Fibroblast of lung (primary cell): ENCODE measurements at regions not wholly inside any gene's neighbourhood (a gene's known extent, or its start where the extent isn't known, plus 50 kb on each side); places are given as distances from the start of the nearest gene placed in this dataset.

Experiments
- DNase-seq, 2 donors: peaks; one replicate each; pipeline versions ENCODE4 v3.0.0 to v3.0.0-alpha.2; 2010; ENCODE audit warnings: low read depth in 2 of 2
- H2AFZ ChIP-seq: 2 replicates; pipeline ENCODE4 v1.5.1; 2012; ENCODE audit warnings: low read length, control low read depth, inconsistent platforms
- H3K27ac ChIP-seq: 2 replicates; pipeline ENCODE4 v1.5.1; 2011; ENCODE audit warnings: low read length, control low read depth; ENCODE audit not compliant: insufficient read depth
- H3K27me3 ChIP-seq: 2 replicates; pipeline ENCODE4 v1.5.1; 2011; ENCODE audit warnings: mild to moderate bottlenecking, low read length; ENCODE audit not compliant: control insufficient read depth, insufficient read depth
- H3K36me3 ChIP-seq: 2 replicates; pipeline ENCODE4 v1.5.1; 2011; ENCODE audit warnings: low read length; ENCODE audit not compliant: control insufficient read depth, insufficient read depth
- H3K4me1 ChIP-seq: 2 replicates; pipeline ENCODE4 v1.5.1; 2011; ENCODE audit warnings: low read length; ENCODE audit not compliant: control insufficient read depth, insufficient read depth; ENCODE audit errors: extremely low read depth
- H3K4me2 ChIP-seq: 2 replicates; pipeline ENCODE4 v1.5.1; 2011; ENCODE audit warnings: low read length, control low read depth; ENCODE audit not compliant: insufficient read depth; ENCODE audit errors: extremely low read depth
- H3K4me3 ChIP-seq, 4 experiments: fragments of 200-600 bp in 1 of 4; sonication (generic) in 1 of 4; replicated peaks in 1 of 4; 2 replicates each; pipeline ENCODE4 v1.5.1; 2011 to 2016; ENCODE audit warnings: low read length in 4 of 4, low read depth in 3 of 4, mild to moderate bottlenecking in 3 of 4, control low read depth in 2 of 4, inconsistent platforms in 1 of 4, mixed read lengths in 1 of 4; ENCODE audit not compliant: insufficient read depth in 1 of 4; ENCODE audit errors: control extremely low read depth in 1 of 4
- H3K79me2 ChIP-seq: 2 replicates; pipeline ENCODE4 v1.5.1; 2012; ENCODE audit warnings: mild to moderate bottlenecking, low read length, inconsistent platforms; ENCODE audit not compliant: control insufficient read depth, insufficient read depth
- H3K9ac ChIP-seq: 2 replicates; pipeline ENCODE4 v1.5.1; 2011; ENCODE audit warnings: mild to moderate bottlenecking, low read length, control low read depth; ENCODE audit not compliant: insufficient read depth
- H3K9me3 ChIP-seq: 2 replicates; pipeline ENCODE4 v1.5.1; 2012; ENCODE audit warnings: low read depth, low read length; ENCODE audit not compliant: control insufficient read depth, insufficient read depth
- H4K20me1 ChIP-seq: 2 replicates; pipeline ENCODE4 v1.5.1; 2011; ENCODE audit warnings: low read length; ENCODE audit not compliant: control insufficient read depth, insufficient read depth; ENCODE audit errors: extremely low read depth
- EZH2 ChIP-seq: IDR thresholded peaks from 2 replicates; pipeline ENCODE4 v1.5.1; 2012; ENCODE audit warnings: low read length, control low read depth, mild to moderate bottlenecking; ENCODE audit errors: missing control alignments
- TF ChIP-seq, protein P1 (sequence below), 2 donors: IDR thresholded peaks in 1 of 2; conservative IDR thresholded peaks in 1 of 2; 1 replicate in 1 of 2; 2 replicates in 1 of 2; pipeline ENCODE4 v1.5.1; 2011 to 2012; ENCODE audit warnings: low read length in 2 of 2, control low read depth in 1 of 2, inconsistent platforms in 1 of 2, low read depth in 1 of 2, mild to moderate bottlenecking in 1 of 2

DNA sequence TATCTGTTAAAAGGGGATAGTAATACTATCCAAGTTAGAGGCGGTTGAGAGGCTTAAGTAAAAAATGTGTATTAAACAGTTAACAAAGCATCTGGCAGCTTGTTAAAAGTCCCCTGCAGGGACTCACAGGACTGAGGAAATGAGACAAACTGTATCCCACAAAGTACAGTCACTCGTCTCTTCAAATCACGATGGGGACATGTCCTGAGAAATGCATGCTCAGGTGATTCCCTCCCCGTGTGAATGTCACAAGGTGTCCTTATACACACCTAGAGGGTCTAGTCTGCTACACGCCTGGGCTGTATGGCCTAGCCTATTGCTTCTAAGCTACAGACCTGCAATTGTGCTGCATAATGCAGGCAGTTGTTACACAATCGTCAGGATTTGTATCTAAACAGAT lies 237.0 kb downstream of the IRX2 start:
- Histone ChIP-seq H3K4me3 (no peak overlapping the region), H3K79me2 (no peaks in the 10 kb centered on the region), H3K9me3 (no peaks in the 10 kb centered on the region), H3K27ac (no peak overlapping the region), H4K20me1 (no peaks in the 10 kb centered on the region), H3K4me2 (no peak overlapping the region), H2AFZ (no peak overlapping the region), H3K27me3 (no peaks in the 10 kb centered on the region), H3K36me3 (no peaks in the 10 kb centered on the region), H3K9ac (no peak overlapping the region), H3K4me1 (no peaks in the 10 kb centered on the region)
- TF ChIP-seq, protein P1, sequence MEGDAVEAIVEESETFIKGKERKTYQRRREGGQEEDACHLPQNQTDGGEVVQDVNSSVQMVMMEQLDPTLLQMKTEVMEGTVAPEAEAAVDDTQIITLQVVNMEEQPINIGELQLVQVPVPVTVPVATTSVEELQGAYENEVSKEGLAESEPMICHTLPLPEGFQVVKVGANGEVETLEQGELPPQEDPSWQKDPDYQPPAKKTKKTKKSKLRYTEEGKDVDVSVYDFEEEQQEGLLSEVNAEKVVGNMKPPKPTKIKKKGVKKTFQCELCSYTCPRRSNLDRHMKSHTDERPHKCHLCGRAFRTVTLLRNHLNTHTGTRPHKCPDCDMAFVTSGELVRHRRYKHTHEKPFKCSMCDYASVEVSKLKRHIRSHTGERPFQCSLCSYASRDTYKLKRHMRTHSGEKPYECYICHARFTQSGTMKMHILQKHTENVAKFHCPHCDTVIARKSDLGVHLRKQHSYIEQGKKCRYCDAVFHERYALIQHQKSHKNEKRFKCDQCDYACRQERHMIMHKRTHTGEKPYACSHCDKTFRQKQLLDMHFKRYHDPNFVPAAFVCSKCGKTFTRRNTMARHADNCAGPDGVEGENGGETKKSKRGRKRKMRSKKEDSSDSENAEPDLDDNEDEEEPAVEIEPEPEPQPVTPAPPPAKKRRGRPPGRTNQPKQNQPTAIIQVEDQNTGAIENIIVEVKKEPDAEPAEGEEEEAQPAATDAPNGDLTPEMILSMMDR (conservative IDR thresholded peaks at IDR 0.05 in 1 of 2, IDR thresholded peaks at IDR 0.05 in 1 of 2; ENCODE audit: low read depth in 1 of 2, low read length in 2 of 2): no peak
- no peak for TF ChIP-seq EZH2
- no peak for DNase-seq

DNA sequence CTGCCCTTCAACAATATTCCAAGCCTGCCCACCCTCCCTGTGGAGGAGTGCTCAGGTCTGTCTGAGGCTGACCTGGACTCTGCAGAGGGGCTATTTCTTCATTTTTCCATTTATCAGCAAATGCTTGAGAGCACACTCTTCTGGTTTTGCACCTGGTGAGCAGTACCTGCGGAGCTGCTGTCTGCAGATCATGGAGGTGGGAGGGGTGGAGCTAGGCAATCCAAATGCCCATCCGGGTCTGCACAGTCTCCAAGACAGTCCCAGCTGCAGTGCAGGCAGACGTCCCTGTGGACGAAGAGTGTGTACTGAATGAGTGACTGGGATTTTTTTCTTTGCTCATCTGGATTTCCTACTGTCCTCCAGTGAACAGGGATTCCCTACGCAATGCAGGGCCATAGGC lies 239.8 kb downstream of the IRX2 start:
- Histone ChIP-seq H3K36me3 (no peaks in the 10 kb centered on the region), H3K4me2 (no peak overlapping the region), H3K4me1 (no peaks in the 10 kb centered on the region), H3K27me3 (no peaks in the 10 kb centered on the region), H3K9ac (no peak overlapping the region), H3K79me2 (no peaks in the 10 kb centered on the region), H2AFZ (no peak overlapping the region), H4K20me1 (no peaks in the 10 kb centered on the region), H3K27ac (no peak overlapping the region), H3K9me3 (no peaks in the 10 kb centered on the region), H3K4me3 (no peak overlapping the region)
- no peak for DNase-seq
- no peak for TF ChIP-seq EZH2
- TF ChIP-seq, protein P1 (conservative IDR thresholded peaks at IDR 0.05 in 1 of 2, IDR thresholded peaks at IDR 0.05 in 1 of 2; ENCODE audit: low read depth in 1 of 2, low read length in 2 of 2): no peak

DNA sequence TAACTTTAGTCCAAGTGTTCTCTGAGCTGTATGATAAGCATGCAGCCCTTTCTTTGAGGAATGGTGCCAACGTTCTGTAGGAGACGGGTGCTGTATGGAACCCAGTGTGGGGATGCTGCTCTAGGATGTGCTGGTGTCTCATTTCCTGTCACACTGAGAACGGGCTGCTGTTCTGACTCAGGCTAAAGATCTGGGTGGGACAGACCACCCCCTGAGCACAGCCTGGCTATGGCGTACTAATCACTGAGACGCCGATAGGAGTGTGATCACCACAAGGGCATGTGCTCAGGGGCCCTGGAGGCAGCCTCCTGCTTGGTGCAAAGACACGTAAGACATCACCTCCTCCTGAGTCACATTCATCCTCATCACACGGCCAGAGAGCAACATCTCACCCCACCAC lies 240.4 kb downstream of the IRX2 start:
- H3K4me3 ChIP-seq: no peak overlapping the region
- H3K27me3 ChIP-seq: no peaks in the 10 kb centered on the region
- no peak for DNase-seq
- no peaks in the 10 kb centered on the region for H4K20me1 ChIP-seq
- no peak for TF ChIP-seq EZH2
- TF ChIP-seq, protein P1 (conservative IDR thresholded peaks at IDR 0.05 in 1 of 2, IDR thresholded peaks at IDR 0.05 in 1 of 2; ENCODE audit: low read depth in 1 of 2, low read length in 2 of 2): no peak
- no peak overlapping the region for H3K9ac ChIP-seq
- no peaks in the 10 kb centered on the region for H3K36me3 ChIP-seq
- no peaks in the 10 kb centered on the region for H3K4me1 ChIP-seq
- H3K9me3 ChIP-seq: no peaks in the 10 kb centered on the region
- no peak overlapping the region for H3K27ac ChIP-seq
- no peak overlapping the region for H2AFZ ChIP-seq
- H3K79me2 ChIP-seq: no peaks in the 10 kb centered on the region
- no peak overlapping the region for H3K4me2 ChIP-seq
